CD4-positive, alpha-beta T cell (primary cell): ENCODE measurements at regions not wholly inside any gene's neighbourhood (a gene's known extent, or its start where the extent isn't known, plus 50 kb on each side); places are given as distances from the start of the nearest gene placed in this dataset.
"Not testable (repeated sequence)": the region's sequence is repeated elsewhere in the genome, so short reads cannot be mapped to it uniquely, and the experiment has no call there.

Experiments
- ATAC-seq: fragments of 200-7000 bp; cut with Tn5 transposase; one replicate; pipeline ENCODE4 v1.10.0; 2022; ENCODE audit warnings: mild to moderate bottlenecking; ENCODE audit not compliant: poor library complexity
- CTCF ChIA-PET: fragments of 350-600 bp; sonication (Branson Sonifier 250); formaldehyde crosslinking; loops from one replicate; lab custom pipeline; 2021; ENCODE audit warnings: antibody characterized with exemption, inconsistent platforms; lab: Charles Lee
- POLR2A ChIA-PET: fragments of 350-600 bp; sonication (Branson Sonifier 250); formaldehyde crosslinking; loops from one replicate; lab custom pipeline; 2021; ENCODE audit warnings: antibody characterized with exemption, inconsistent platforms; lab: Charles Lee
- DNase-seq, 14 experiments: peaks; one replicate each; pipeline ENCODE4 v3.0.0-alpha.2; 2013 to 2020; ENCODE audit warnings: mixed read lengths in 2 of 14
- H3K27ac ChIP-seq, 2 donors: one replicate each; pipeline versions ENCODE4 v1.5.1 to v1.7.0; 2013; ENCODE audit warnings: low read length in 2 of 2, low read depth in 1 of 2, mild to moderate bottlenecking in 1 of 2
- H3K27me3 ChIP-seq, 2 experiments: 1 replicate in 1 of 2; 2 replicates in 1 of 2; pipeline versions ENCODE4 v1.6.1 to v1.7.0; 2013; ENCODE audit warnings: low read length in 2 of 2, control low read depth in 1 of 2, mild to moderate bottlenecking in 1 of 2, moderate library complexity in 1 of 2; ENCODE audit not compliant: insufficient read depth in 2 of 2, control insufficient read depth in 1 of 2
- H3K36me3 ChIP-seq: one replicate; pipeline ENCODE4 v1.6.1; 2013; ENCODE audit warnings: low read length, control low read depth; ENCODE audit not compliant: insufficient read depth
- H3K4me1 ChIP-seq: one replicate; pipeline ENCODE4 v1.6.1; 2013; ENCODE audit warnings: low read length, control low read depth; ENCODE audit not compliant: insufficient read depth
- H3K4me3 ChIP-seq: one replicate; pipeline ENCODE4 v1.5.1; 2013; ENCODE audit warnings: mild to moderate bottlenecking, low read length, moderate library complexity
- H3K9me3 ChIP-seq, 2 experiments: 1 replicate in 1 of 2; 2 replicates in 1 of 2; pipeline versions ENCODE4 v1.6.1 to v1.7.0; 2013; ENCODE audit warnings: low read length in 2 of 2, mild to moderate bottlenecking in 2 of 2, control low read depth in 1 of 2, moderate library complexity in 1 of 2; ENCODE audit not compliant: control insufficient read depth in 1 of 2, insufficient read depth in 1 of 2
- H3K27ac Mint-ChIP-seq: one replicate; pipeline ENCODE4 v1.8.0; 2020; ENCODE audit warnings: mixed read lengths
- H3K27me3 Mint-ChIP-seq: one replicate; pipeline ENCODE4 v1.8.0; 2021; ENCODE audit warnings: mixed read lengths
- H3K36me3 Mint-ChIP-seq: one replicate; pipeline ENCODE4 v1.8.0; 2021; ENCODE audit warnings: low read depth, mixed read lengths
- H3K4me1 Mint-ChIP-seq: one replicate; pipeline ENCODE4 v1.8.0; 2021; ENCODE audit warnings: low read depth, mixed read lengths
- H3K4me3 Mint-ChIP-seq: one replicate; pipeline ENCODE4 v1.8.0; 2020; ENCODE audit warnings: mild to moderate bottlenecking, mixed read lengths
- H3K9me3 Mint-ChIP-seq: one replicate; pipeline ENCODE4 v1.8.0; 2020; ENCODE audit warnings: mixed read lengths
- CTCF ChIP-seq: fragments of 200-600 bp; IDR thresholded peaks from one replicate; pipeline ENCODE4 v1.8.0; 2022; ENCODE audit warnings: antibody characterized with exemption, mild to moderate bottlenecking
- intact Hi-C, 2 experiments: fragments of 100-400 bp; cut with DNase I in 1 of 2; cut with micrococcal nuclease in 1 of 2; formaldehyde crosslinking; loops; one replicate each; pipeline versions ENCODE4 v1.15.1 to v1.9.0; 2023 to 2025; cut with DNase I, micrococcal nuclease

- peak; percentile 89 for ATAC-seq
- DNase-seq, result peak; percentile 76 to 95 (median 82)
- peaks cover 29% of the 10 kb centered on the region for H3K4me1 ChIP-seq
- peak overlapping the region; percentile 61 for H3K4me3 ChIP-seq
- H3K4me1 Mint-ChIP-seq, result peaks cover 44% of the 10 kb centered on the region
- ChIA-PET CTCF (interaction anchor here (0.8 to 1.0 kb wide), 2 partner anchors 13 to 17 kb away, joined by 3 to 4 read pairs; no protein-coding TSS in a partner anchor), POLR2A (interaction anchor here (0.5 to 1.7 kb wide), 12 partner anchors 8 to 1498 kb away, joined by 3 to 76 read pairs (median 4); a partner anchor contains a TSS)
- no peaks in the 10 kb centered on the region for H3K9me3 ChIP-seq
- H3K9me3 Mint-ChIP-seq, result no peaks in the 10 kb centered on the region
- no peaks in the 10 kb centered on the region for H3K36me3 Mint-ChIP-seq
- H3K27ac ChIP-seq, result peak overlapping the region; percentile 86 to 93
- peak overlapping the region; percentile 94 for H3K4me3 Mint-ChIP-seq
- H3K36me3 ChIP-seq, result no peaks in the 10 kb centered on the region
- intact Hi-C loops, result loop anchor here in 1 of 2 experiments (2.0 kb wide), 2 partner anchors 14 to 16 kb away; no protein-coding TSS in a partner anchor
- H3K27me3 ChIP-seq, result no peaks in the 10 kb centered on the region
- H3K27ac Mint-ChIP-seq, result peak overlapping the region; percentile 98
- no peaks in the 10 kb centered on the region for H3K27me3 Mint-ChIP-seq
- TF ChIP-seq CTCF, result no peak
Observed at GRCh38 chr1:148388260-148389026, 94.7 kb downstream of the PPIAL4G start.

GRCh38 chr1:148387949-148388259 is 95.2 kb downstream of the PPIAL4G start:
- Histone ChIP-seq H3K27ac (peak overlapping the region; percentile 86 to 93), H3K4me3 (peak overlapping the region; percentile 61), H3K4me1 (peaks cover 29% of the 10 kb centered on the region)
- H3K36me3 ChIP-seq, H3K9me3 Mint-ChIP-seq, CTCF ChIA-PET, H3K27me3 Mint-ChIP-seq, H3K36me3 Mint-ChIP-seq, H3K27me3 ChIP-seq, ATAC-seq, H3K9me3 ChIP-seq: not testable (repeated sequence)
- Mint-ChIP-seq H3K4me1 (peaks cover 44% of the 10 kb centered on the region), H3K4me3 (peak overlapping the region; percentile 94), H3K27ac (peak overlapping the region; percentile 98)
- intact Hi-C loops, result loop anchor here in 1 of 2 experiments (2.0 kb wide), 2 partner anchors 15 kb away; no protein-coding TSS in a partner anchor
- peak in 1 of 14 experiments; percentile 16 for DNase-seq
- POLR2A ChIA-PET, result interaction anchor here (0.5 to 1.7 kb wide), 8 partner anchors 10 to 135 kb away, joined by 3 to 76 read pairs (median 4); no protein-coding TSS in a partner anchor

- intact Hi-C loops, H3K4me3 ChIP-seq, H3K9me3 ChIP-seq, H3K27me3 Mint-ChIP-seq, H3K27me3 ChIP-seq, ATAC-seq, H3K36me3 ChIP-seq, H3K36me3 Mint-ChIP-seq, H3K9me3 Mint-ChIP-seq: not testable (repeated sequence)
- ChIA-PET CTCF (interaction anchor here (1.1 kb wide), 1 partner anchor 12 kb away, joined by 4 read pairs; no protein-coding TSS in a partner anchor), POLR2A (interaction anchor here (1.4 to 1.7 kb wide), 5 partner anchors 10 to 51 kb away, joined by 3 to 76 read pairs (median 4); no protein-coding TSS in a partner anchor)
- peak overlapping the region; percentile 52 for H3K4me3 Mint-ChIP-seq
- DNase-seq, result peak in 2 of 14 experiments; percentile 24 to 38
- peak overlapping the region; percentile 98 for H3K27ac Mint-ChIP-seq
- Histone ChIP-seq H3K4me1 (peaks cover 29% of the 10 kb centered on the region), H3K27ac (peak overlapping the region; percentile 86 to 93)
- peaks cover 44% of the 10 kb centered on the region for H3K4me1 Mint-ChIP-seq
Observed at GRCh38 chr1:148387122-148387948, 95.8 kb downstream of the PPIAL4G start.
